ENCODE measurements at regions not wholly inside any gene's neighbourhood (a gene's known extent, or its start where the extent isn't known, plus 50 kb on each side); places are given as distances from the start of the nearest gene placed in this dataset.

GRCh38 chr1:55428231-55428630 lies 213.1 kb upstream of the USP24 start:
- intact Hi-C loops (cut with micrococcal nuclease; ENCODE audit: unreplicated experiment) (no loop called here), in situ Hi-C loops (cut with MboI) (no loop called here)
- BruUV-seq (replicated peaks): no TSS peak
- Histone ChIP-seq H3K9me3 (replicated peaks; ENCODE audit: control insufficient read depth, insufficient read depth, low read length) (no peaks in the 10 kb centered on the region), H3K79me2 (ENCODE audit: control insufficient read depth, insufficient read depth, low read length) (no peaks in the 10 kb centered on the region), H3K9ac (ENCODE audit: control insufficient read depth, insufficient read depth, low read length) (no peak overlapping the region), H2AFZ (ENCODE audit: control insufficient read depth, low read depth, low read length) (no peak overlapping the region), H3K27ac (ENCODE audit: control insufficient read depth, insufficient read depth) (no peak overlapping the region), H4K20me1 (ENCODE audit: control insufficient read depth, insufficient read depth) (no peaks in the 10 kb centered on the region), H3K4me2 (ENCODE audit: control insufficient read depth, insufficient read depth) (no peak overlapping the region), H3K27me3 (replicated peaks in 1 of 2; ENCODE audit: control insufficient read depth in 2 of 2, insufficient read depth in 2 of 2, low read length in 1 of 2) (peaks cover 0 to 1% of the 10 kb centered on the region in 2 experiments; a peak in 1 of 4 replicates), H3K4me3 (no peak overlapping the region), H3K36me3 (ENCODE audit: control insufficient read depth in 2 of 2, insufficient read depth in 2 of 2, low read length in 1 of 2) (no peaks in the 10 kb centered on the region), H3K4me1 (ENCODE audit: control insufficient read depth, insufficient read depth, low read length) (no peaks in the 10 kb centered on the region)
- WGBS (ENCODE audit: insufficient coverage, insufficient replicate concordance, low lambda C conversion rate, missing lambda C conversion rate): 27% methylated on average over 4 of the region's 4 CpGs
- ATAC-seq: no peak
- DNase-seq (ENCODE audit: low read depth, low spot score): no peak
- ChIA-PET POLR2A (no interaction called here), RAD21 (ENCODE audit: unreplicated experiment) (no interaction called here), CTCF (interaction anchor here (1.0 kb wide), 1 partner anchor 18 kb away, joined by 3 read pairs; no protein-coding TSS in a partner anchor), SMC1A (ENCODE audit: uncharacterized antibody, unreplicated experiment) (no interaction called here)
- no peak for FAIRE-seq
- TF ChIP-seq DPF2 (IDR thresholded peaks at IDR 0.05): no peak
- TF ChIP-seq POLR2AphosphoS5 (IDR thresholded peaks at IDR 0.05; ENCODE audit: low read length): no peak
- no peak for TF ChIP-seq NR2C2 (IDR thresholded peaks at IDR 0.05; ENCODE audit: borderline replicate concordance, control insufficient read depth, insufficient read length, low read depth)
- TF ChIP-seq ZBED1 (IDR thresholded peaks at IDR 0.05; ENCODE audit: borderline replicate concordance): no peak
- no peak for TF ChIP-seq POLR2A (IDR thresholded peaks at IDR 0.05; ENCODE audit: low read depth, low read length)
- no peak for TF ChIP-seq PML (IDR thresholded peaks at IDR 0.05; ENCODE audit: low read length)
- no peak for TF ChIP-seq NKRF (conservative IDR thresholded peaks at IDR 0.05)
- TF ChIP-seq ZNF592 (IDR thresholded peaks at IDR 0.05): no peak
- no peak for TF ChIP-seq PKNOX1 (IDR thresholded peaks at IDR 0.05)
- no peak for TF ChIP-seq KLF5 (IDR thresholded peaks at IDR 0.05; ENCODE audit: partially characterized antibody)
- no peak for TF ChIP-seq SUZ12 (IDR thresholded peaks at IDR 0.05; ENCODE audit: unreplicated experiment)
- TF ChIP-seq KDM1A (IDR thresholded peaks at IDR 0.05; ENCODE audit: borderline replicate concordance): no peak
- TF ChIP-seq, protein P1, sequence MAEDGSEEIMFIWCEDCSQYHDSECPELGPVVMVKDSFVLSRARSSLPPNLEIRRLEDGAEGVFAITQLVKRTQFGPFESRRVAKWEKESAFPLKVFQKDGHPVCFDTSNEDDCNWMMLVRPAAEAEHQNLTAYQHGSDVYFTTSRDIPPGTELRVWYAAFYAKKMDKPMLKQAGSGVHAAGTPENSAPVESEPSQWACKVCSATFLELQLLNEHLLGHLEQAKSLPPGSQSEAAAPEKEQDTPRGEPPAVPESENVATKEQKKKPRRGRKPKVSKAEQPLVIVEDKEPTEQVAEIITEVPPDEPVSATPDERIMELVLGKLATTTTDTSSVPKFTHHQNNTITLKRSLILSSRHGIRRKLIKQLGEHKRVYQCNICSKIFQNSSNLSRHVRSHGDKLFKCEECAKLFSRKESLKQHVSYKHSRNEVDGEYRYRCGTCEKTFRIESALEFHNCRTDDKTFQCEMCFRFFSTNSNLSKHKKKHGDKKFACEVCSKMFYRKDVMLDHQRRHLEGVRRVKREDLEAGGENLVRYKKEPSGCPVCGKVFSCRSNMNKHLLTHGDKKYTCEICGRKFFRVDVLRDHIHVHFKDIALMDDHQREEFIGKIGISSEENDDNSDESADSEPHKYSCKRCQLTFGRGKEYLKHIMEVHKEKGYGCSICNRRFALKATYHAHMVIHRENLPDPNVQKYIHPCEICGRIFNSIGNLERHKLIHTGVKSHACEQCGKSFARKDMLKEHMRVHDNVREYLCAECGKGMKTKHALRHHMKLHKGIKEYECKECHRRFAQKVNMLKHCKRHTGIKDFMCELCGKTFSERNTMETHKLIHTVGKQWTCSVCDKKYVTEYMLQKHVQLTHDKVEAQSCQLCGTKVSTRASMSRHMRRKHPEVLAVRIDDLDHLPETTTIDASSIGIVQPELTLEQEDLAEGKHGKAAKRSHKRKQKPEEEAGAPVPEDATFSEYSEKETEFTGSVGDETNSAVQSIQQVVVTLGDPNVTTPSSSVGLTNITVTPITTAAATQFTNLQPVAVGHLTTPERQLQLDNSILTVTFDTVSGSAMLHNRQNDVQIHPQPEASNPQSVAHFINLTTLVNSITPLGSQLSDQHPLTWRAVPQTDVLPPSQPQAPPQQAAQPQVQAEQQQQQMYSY (CRISPR knock-in tag; IDR thresholded peaks at IDR 0.05): no peak
- TF ChIP-seq RCOR1 (conservative IDR thresholded peaks at IDR 0.05; ENCODE audit: low read depth, low read length): no peak
- TF ChIP-seq STAT1 (conservative IDR thresholded peaks at IDR 0.05): no peak
- TF ChIP-seq POLR2AphosphoS2 (IDR thresholded peaks at IDR 0.05; ENCODE audit: low read depth, low read length): no peak
